OCI-LY3 (cell line): ENCODE measurements at regions not wholly inside any gene's neighbourhood (a gene's known extent, or its start where the extent isn't known, plus 50 kb on each side); places are given as distances from the start of the nearest gene placed in this dataset.

Source experiments
- CTCF ChIP-seq: fragments of 200-600, 300-600 bp; sonication (generic); IDR thresholded peaks from 2 replicates; pipeline ENCODE4 v1.5.1; 2014; ENCODE audit warnings: antibody characterized with exemption, low read length, low read depth
- EZH2phosphoT487 ChIP-seq: fragments of 200-600 bp; shearing (Covaris generic); IDR thresholded peaks from 2 replicates; pipeline ENCODE4 v1.6.1; 2018; ENCODE audit warnings: antibody characterized with exemption, mixed run types, low read depth

GRCh38 chr3:5360453-5360852 lies 172.9 kb downstream of the EDEM1 start:
- no peak for TF ChIP-seq CTCF
- TF ChIP-seq EZH2phosphoT487, result no peak
